Tibial nerve (tissue), 4 donors: ENCODE measurements at regions not wholly inside any gene's neighbourhood (a gene's known extent, or its start where the extent isn't known, plus 50 kb on each side); places are given as distances from the start of the nearest gene placed in this dataset.

Experiments used
- EP300 ChIP-seq, 2 donors: sonication (generic); formaldehyde crosslinking; IDR thresholded peaks; one replicate each; pipeline ENCODE4 v1.6.1; 2017; ENCODE audit warnings: antibody characterized with exemption in 2 of 2, mild to moderate bottlenecking in 1 of 2
- POLR2A ChIP-seq, 2 donors: fragments of 450-650 bp; IDR thresholded peaks; one replicate each; pipeline ENCODE4 v1.6.1; 2017; ENCODE audit warnings: antibody characterized with exemption in 2 of 2, mild to moderate bottlenecking in 2 of 2, moderate library complexity in 2 of 2
- TF ChIP-seq, protein P1 (sequence below), 5 experiments: fragments of 200-600 bp in 3 of 5; fragments of 450-650 bp in 2 of 5; sonication (generic) in 3 of 5; IDR thresholded peaks; one replicate each; pipeline ENCODE4 v1.5.1; 2016 to 2019; ENCODE audit warnings: antibody characterized with exemption in 5 of 5, mild to moderate bottlenecking in 3 of 5, moderate library complexity in 2 of 5

DNA sequence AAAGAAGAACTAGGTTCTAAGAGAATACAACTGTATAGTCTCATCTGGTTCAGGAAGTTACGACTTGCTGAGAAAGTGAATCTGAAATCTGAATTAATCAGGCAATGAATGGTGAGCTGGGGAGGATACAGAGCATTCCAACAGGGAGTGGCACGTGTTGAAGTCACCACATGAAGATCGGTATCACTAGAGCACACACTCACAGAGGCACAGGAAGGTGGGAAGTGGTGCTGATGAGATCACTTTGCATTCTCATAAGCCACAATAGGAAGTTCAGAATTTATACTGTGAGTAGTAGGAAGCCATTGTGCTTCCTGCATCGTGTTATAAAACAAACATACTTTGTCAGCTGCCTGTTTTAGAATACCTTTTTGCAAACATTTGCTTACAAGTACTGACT is 615.0 kb upstream of the DDX18 start:
- TF ChIP-seq, protein P1, sequence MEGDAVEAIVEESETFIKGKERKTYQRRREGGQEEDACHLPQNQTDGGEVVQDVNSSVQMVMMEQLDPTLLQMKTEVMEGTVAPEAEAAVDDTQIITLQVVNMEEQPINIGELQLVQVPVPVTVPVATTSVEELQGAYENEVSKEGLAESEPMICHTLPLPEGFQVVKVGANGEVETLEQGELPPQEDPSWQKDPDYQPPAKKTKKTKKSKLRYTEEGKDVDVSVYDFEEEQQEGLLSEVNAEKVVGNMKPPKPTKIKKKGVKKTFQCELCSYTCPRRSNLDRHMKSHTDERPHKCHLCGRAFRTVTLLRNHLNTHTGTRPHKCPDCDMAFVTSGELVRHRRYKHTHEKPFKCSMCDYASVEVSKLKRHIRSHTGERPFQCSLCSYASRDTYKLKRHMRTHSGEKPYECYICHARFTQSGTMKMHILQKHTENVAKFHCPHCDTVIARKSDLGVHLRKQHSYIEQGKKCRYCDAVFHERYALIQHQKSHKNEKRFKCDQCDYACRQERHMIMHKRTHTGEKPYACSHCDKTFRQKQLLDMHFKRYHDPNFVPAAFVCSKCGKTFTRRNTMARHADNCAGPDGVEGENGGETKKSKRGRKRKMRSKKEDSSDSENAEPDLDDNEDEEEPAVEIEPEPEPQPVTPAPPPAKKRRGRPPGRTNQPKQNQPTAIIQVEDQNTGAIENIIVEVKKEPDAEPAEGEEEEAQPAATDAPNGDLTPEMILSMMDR (IDR thresholded peaks at IDR 0.05) = no peak
- TF ChIP-seq POLR2A (IDR thresholded peaks at IDR 0.05) (no peak), EP300 (IDR thresholded peaks at IDR 0.05) (no peak)
